ENCODE measurements at regions not wholly inside any gene's neighbourhood (a gene's known extent, or its start where the extent isn't known, plus 50 kb on each side); places are given as distances from the start of the nearest gene placed in this dataset.
"Not testable (repeated sequence)": the region's sequence is repeated elsewhere in the genome, so short reads cannot be mapped to it uniquely, and the experiment has no call there.

- DNase-seq = no peak
Measured at GRCh38 chr2:67135208-67135607, 261.9 kb upstream of the ETAA1 start.

GRCh38 chr2:67137699-67138098 is 259.4 kb upstream of the ETAA1 start:
- no peak for DNase-seq

DNA sequence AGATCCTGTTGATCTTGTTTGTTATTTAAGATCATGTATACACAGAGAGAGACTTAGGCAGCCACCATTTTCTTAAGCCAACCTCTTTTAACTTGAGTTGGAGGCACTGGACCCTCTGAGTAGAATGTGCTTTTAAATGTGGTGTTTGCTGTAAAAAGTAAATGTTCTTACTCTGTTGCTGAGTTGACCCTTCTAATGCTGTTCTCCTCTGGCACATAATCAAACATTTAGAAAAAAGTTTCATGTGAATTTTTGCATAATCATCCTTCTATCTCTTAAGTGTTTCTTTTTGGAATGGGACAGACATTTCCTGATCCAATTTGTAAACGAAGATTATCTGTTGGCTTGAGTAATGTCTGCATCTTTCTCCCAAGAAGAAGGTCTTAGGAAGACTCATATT is 255.1 kb upstream of the ETAA1 start:
- DNase-seq = no peak

DNA sequence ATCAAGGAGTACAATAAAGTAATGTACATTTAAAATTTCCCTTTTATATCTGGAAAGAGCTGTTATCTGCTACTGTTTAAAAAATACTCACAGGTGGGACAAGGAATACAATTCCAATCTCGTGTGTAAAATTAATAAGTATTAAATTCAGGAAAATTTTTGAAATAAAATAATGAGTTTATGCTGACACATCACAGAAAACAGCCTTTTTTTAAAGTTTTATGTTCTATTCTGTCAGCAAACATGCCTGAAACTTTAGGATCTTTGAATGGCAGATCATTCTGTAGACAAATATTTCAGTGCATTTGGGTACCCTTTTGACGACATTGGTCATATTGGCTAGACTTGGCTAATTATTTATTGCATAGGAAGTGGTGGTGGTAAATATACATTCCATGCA is 254.4 kb upstream of the ETAA1 start:
- no peak for DNase-seq

DNA sequence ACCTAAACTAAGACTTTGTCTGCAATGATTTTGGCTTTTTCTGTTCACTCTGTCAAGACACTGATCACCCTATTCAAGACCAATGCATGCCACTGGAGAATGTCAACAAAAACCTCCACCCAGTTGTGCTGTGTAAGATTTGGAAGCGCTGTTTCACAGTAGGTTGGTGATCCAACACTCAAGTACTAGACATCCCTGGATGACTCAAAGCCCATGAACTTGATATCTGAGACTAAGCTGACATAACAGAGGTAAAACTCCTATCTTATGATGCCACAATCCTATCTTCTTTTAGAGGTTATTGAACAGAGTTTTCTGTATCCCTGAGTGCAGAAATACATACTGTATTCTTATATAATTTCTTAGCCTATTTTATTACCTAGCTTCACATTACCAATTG is 251.3 kb upstream of the ETAA1 start:
- no peak for DNase-seq

DNA sequence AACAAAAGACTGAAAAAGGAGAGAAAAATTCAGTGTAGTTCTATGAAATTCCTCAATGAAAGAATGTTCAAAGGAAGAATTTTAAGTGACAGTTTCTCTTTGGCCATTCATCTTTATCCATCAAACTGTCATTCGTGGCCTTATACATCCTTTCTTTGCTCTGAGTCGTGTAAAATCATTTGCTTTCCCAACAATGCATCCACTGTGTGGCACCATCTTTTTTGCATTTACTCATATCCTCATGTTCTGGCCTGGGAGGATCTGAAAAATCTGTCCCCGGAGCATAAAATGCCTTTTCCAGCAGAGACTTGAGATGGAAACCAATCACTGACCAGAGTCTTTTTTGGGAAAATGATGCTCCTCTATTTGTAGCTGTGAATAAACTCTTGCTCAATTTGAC is 240.3 kb upstream of the ETAA1 start:
- DNase-seq = no peak

- DNase-seq = no peak
Measured at GRCh38 chr2:67158718-67159117, 238.4 kb upstream of the ETAA1 start.

DNA sequence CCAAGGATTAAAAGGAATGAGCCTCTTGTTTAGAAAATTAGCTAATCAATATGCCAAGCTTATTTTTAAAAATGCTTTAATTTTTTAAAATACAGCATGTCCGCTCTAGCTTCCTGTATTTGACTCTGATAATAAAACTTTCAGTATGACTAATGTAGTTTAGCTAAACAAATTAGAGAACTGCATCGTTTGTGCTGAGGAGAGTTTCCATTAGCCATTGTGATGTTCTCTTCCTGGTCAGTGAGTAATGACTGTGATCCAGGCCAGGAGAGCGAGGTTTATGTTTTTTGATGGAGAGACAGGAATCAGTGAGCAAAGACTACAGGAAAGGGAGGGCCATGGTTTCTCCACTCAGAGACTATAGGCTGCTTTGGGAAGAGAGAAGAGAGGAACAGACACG is 237.2 kb upstream of the ETAA1 start:
- no peak for DNase-seq

- DNase-seq = no peak
Measured at GRCh38 chr2:67164771-67165522, 232.2 kb upstream of the ETAA1 start.

DNA sequence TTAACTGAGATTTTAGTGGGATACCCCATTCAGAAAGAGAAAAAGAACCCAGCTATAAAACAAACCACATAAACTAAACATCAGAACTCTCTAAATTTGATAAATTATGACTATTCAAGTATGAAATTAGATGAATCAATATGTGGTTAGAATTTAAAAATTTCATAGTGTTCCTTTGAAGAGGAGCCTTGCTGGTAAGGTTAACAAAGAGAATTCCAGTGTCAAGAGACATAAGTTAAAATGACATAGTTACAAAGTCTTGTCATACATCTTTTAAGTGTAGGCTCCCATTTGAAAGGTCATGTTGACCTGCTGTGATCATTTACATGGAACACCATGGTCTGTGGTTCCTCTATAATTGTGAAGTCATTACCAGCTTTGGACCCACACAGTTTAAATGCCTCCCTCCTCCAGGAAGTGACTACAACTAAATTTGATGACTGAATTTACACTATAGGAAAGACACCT is 231.6 kb upstream of the ETAA1 start:
- no peak for DNase-seq

GRCh38 chr2:67166511-67166910 is 230.6 kb upstream of the ETAA1 start:
- DNase-seq = not testable (repeated sequence)

- DNase-seq = no peak
Measured at GRCh38 chr2:67169417-67170140, 227.6 kb upstream of the ETAA1 start.

DNA sequence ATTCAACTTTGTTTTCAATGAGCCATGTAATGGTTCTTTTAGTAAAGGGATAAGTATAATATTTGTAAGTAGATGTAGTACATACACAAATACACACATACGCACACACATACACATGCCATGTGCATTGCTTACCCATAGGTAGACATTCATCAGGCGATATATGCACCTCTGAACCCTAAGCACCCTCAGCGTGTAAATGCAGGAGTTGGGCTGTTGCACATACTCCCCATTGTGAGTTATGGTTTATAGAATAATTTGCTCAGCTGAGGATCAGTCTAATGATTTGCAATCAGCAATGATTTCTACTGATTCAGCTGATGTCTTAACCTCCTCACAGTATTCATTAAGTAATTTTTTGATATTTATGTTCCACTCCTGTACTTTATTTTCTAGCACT is 217.6 kb upstream of the ETAA1 start:
- no peak for DNase-seq

DNA sequence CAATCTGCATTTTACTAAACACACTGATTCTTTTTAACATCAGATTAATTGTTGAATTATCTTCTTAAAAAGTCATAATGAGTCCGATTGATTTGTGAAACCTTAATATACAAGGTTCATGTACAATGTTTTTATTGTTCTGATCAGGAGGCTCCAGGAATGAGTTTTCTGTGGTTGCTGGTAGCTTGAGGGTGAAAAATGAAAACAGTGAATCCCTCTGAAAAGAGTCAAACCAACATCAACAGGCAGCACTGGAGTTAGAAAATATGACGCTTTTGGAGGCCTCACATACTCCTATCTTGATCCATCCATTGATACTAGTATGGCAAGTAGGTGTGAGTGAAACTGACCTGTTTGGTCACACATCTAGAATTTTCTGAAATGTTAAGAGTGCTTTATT is 216.3 kb upstream of the ETAA1 start:
- no peak for DNase-seq

DNA sequence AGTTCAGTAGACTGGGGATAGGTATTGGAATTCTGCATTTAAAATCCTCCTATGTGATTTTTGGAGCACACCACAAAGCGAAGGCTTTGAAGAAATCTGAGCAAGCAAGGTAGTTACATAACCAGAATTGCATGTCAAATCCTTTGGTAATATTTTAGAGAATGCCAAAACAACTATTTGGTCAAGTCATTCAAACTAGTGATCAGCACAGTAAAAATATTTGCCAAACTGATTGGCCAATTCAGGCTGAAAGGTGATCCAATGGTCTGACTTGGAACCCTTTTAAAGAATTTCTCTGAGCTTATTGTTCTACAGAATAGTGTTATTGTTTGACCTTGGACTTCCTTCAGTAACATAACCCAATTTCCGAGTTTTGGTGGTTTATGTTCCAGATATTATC is 214.2 kb upstream of the ETAA1 start:
- DNase-seq = no peak

DNA sequence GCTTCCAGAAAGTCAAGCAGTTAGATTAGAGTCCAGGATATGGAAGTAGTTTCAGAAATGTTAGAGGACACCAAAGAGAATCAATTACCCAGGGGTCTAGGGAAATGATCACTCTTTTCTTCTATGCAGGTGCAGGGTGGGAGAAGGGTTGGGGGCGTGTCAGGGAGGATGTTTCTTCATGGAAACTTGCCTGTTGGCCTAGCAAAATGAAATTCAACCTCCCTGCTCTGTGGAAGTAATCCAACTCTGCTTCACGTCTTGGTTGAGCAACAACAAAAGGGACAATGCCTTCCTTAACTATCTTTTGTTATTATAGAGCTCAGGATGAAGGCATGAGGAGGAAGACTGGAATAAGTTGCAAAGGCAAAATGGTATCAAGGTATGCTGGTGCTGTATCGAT is 210.8 kb upstream of the ETAA1 start:
- DNase-seq = no peak

DNA sequence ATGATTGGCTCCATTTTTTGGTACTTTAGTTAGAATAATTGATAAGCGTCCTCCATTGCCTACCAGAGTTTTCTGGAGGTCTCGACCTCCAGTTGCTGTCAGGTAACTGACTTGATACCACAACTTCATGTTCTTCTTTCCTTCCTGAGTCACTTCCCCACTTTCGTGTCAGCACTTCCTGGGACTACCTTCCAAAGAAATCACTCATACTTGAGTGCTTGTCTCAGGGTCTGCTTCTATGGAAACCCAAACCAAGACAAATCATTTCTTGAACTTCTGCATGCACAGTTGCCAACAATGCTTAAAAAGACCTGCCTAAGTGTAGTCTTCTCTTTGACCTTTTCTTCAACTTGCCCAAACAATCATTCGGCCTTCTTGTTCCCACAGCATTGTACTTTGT is 210.3 kb upstream of the ETAA1 start:
- no peak for DNase-seq

DNA sequence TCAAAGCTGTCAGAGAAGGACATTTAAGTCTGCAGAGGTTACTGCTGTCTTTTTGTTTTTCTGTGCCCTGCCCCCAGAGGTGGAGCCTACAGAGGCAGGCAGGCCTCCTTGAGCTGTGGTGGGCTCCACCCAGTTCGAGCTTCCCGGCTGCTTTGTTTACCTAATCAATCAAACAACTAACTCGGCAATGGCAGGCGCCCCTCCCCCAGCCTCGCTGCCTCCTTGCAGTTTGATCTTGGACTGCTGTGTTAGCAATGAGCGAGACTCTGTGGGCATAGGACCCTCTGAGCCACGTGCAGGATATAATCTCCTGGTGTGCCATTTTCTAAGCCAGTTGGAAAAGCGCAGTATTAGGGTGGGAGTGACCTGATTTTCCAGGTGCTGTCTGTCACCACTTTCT is 201.8 kb upstream of the ETAA1 start:
- DNase-seq = not testable (repeated sequence)

DNA sequence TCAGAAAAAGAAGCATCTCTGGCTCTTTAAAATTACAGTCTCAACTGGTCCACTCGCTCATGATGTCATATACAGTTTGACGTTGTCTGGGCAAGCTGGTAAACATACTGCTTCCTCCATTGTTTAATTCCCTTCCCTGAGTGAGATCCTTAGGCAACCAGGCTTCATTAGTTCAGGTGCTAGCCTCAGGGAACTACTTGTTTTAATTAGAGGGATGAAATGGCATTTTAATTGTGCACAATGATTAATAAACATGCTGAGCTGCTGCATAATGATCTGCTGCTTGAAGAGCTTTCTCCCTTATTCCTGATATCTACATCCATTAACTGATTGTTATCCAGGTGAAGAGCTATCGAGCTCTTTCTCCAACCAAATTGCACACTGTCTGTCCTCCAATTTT is 195.6 kb upstream of the ETAA1 start:
- no peak for DNase-seq

DNA sequence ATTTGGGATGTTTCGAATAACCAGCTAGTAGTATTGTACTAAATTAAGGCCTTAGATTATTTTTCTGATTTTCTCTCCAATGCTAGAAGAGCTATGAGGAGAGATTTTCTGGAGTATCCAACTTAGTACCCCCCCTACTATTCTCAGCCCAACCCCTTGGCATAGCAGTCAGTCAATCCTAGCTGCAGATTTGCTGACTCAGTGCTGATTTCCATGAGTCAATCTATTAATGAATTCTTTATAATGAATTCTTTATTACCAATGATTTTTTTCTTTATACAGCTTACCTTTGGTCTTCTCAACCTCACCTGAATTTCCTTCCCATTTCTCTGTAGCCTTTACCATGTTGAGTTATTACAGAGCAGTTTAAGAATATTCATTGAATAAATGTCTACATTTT is 192.8 kb upstream of the ETAA1 start:
- no peak for DNase-seq

DNA sequence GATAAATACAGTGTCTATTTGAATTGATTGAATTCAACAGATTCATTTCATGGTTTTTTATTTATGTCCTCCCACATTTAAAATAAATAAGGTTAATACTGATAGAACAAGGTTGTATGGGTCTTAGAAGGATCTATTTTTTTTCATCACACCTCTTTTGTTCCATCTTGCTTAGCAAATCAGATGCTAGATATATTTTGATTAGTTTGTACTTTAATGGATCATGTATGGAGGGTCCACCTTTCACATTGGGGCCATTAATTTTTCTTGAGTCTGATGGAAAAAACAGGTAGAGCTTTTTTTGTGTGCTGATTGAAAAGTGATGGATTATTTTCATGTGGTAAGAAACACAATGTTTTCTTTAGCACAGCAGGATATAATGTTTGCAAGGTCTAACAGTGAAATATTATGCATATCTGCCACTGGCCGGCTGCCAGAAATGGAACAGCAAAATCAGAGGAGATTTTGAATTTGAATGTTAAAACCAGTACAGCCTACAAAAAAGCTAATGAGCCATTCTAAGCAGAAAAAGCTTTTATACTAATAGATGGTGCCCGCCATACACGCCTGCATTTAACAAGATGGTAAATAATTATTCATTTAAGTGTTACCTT is 188.1 kb upstream of the ETAA1 start:
- no peak for DNase-seq

- no peak for DNase-seq
Measured at GRCh38 chr2:67210430-67210829, 186.7 kb upstream of the ETAA1 start.

GRCh38 chr2:67212203-67212602 is 184.9 kb upstream of the ETAA1 start:
- DNase-seq = no peak

GRCh38 chr2:67213270-67213670 is 183.9 kb upstream of the ETAA1 start:
- no peak for DNase-seq

Measured in amniotic stem cell (primary cell).